Activated CD4-positive, alpha-beta T cell treated with anti-CD3 and anti-CD28 coated beads for 36 hours (primary cell): ENCODE measurements at regions not wholly inside any gene's neighbourhood (a gene's known extent, or its start where the extent isn't known, plus 50 kb on each side); places are given as distances from the start of the nearest gene placed in this dataset.

Source experiments
- ATAC-seq: fragments of 200-7000 bp; cut with Tn5 transposase; one replicate; pipeline ENCODE4 v1.10.0; 2021; ENCODE audit warnings: mild to moderate bottlenecking, moderate library complexity
- CTCF ChIA-PET: fragments of 350-600 bp; sonication (Branson Sonifier 250); formaldehyde crosslinking; loops from one replicate; lab custom pipeline; 2021; ENCODE audit warnings: antibody characterized with exemption; lab: Charles Lee
- POLR2A ChIA-PET: fragments of 350-600 bp; sonication (Branson Sonifier 250); formaldehyde crosslinking; loops from one replicate; lab custom pipeline; 2021; ENCODE audit warnings: antibody characterized with exemption, inconsistent platforms; lab: Charles Lee
- DNase-seq: peaks from one replicate; pipeline ENCODE4 v3.0.0-alpha.2; 2020
- H3K27ac Mint-ChIP-seq: one replicate; pipeline ENCODE4 v1.8.0; 2021; ENCODE audit warnings: mixed read lengths
- H3K27me3 Mint-ChIP-seq: one replicate; pipeline ENCODE4 v1.8.0; 2021; ENCODE audit warnings: mixed read lengths
- H3K36me3 Mint-ChIP-seq: one replicate; pipeline ENCODE4 v1.8.0; 2021; ENCODE audit warnings: low read depth, mixed read lengths
- H3K4me1 Mint-ChIP-seq: one replicate; pipeline ENCODE4 v1.8.0; 2021; ENCODE audit warnings: mixed read lengths
- H3K4me3 Mint-ChIP-seq: one replicate; pipeline ENCODE4 v1.8.0; 2021; ENCODE audit warnings: mild to moderate bottlenecking, moderate library complexity, mixed read lengths
- H3K9me3 Mint-ChIP-seq: one replicate; pipeline ENCODE4 v1.8.0; 2021; ENCODE audit warnings: low read depth, mixed read lengths
- intact Hi-C, 2 experiments: fragments of 100-400 bp; cut with DNase I in 1 of 2; cut with micrococcal nuclease in 1 of 2; formaldehyde crosslinking; loops; one replicate each; pipeline versions ENCODE4 v1.14.2 to v1.15.1; 2022 to 2024; cut with DNase I, micrococcal nuclease

- Mint-ChIP-seq H3K9me3 (no peaks in the 10 kb centered on the region), H3K36me3 (no peaks in the 10 kb centered on the region), H3K4me3 (no peak overlapping the region), H3K4me1 (no peaks in the 10 kb centered on the region), H3K27ac (no peak overlapping the region), H3K27me3 (peaks cover 1% of the 10 kb centered on the region)
- ATAC-seq = no peak
- intact Hi-C loops = no loop called here
- ChIA-PET CTCF (interaction anchor here (0.7 kb wide), 1 partner anchor 572 kb away, joined by 3 read pairs; no protein-coding TSS in a partner anchor), POLR2A (no interaction called here)
- no peak for DNase-seq
Observed at GRCh38 chr6:147873816-147874215, 365.3 kb downstream of the SAMD5 start.

DNA sequence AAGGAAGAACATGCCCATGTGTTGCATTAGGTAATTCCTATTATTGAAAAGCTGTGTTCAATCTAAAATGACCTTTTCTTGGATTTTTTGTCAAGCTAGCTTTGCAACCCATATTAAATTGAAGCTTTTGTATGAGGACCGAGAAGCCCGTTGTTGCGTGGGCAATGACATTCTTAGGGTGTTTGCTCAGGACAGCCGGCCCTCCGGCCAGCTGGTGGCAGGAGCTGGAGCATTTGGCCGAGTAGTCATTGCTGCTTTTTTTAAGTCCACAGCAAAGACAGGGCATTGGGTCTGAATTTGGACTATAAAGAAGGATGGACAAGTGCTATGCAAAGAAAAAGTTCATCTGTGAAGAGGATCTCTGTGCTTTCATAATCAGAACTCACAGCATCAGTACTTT, 365.8 kb downstream of the SAMD5 start:
- Mint-ChIP-seq H3K4me3 (no peak overlapping the region), H3K4me1 (no peaks in the 10 kb centered on the region), H3K9me3 (no peaks in the 10 kb centered on the region), H3K27ac (no peak overlapping the region), H3K27me3 (peaks cover 1% of the 10 kb centered on the region), H3K36me3 (no peaks in the 10 kb centered on the region)
- ATAC-seq (no peak), DNase-seq (no peak)
- intact Hi-C loops = no loop called here
- ChIA-PET CTCF (interaction anchor here (0.7 kb wide), 1 partner anchor 571 kb away, joined by 3 read pairs; no protein-coding TSS in a partner anchor), POLR2A (no interaction called here)

- ChIA-PET CTCF (no interaction called here), POLR2A (no interaction called here)
- H3K4me1 Mint-ChIP-seq = no peaks in the 10 kb centered on the region
- no peak for DNase-seq
- H3K36me3 Mint-ChIP-seq = no peaks in the 10 kb centered on the region
- no peak for ATAC-seq
- H3K27ac Mint-ChIP-seq = no peak overlapping the region
- H3K27me3 Mint-ChIP-seq = no peaks in the 10 kb centered on the region
- H3K4me3 Mint-ChIP-seq = no peak overlapping the region
- H3K9me3 Mint-ChIP-seq = no peaks in the 10 kb centered on the region
- intact Hi-C loops = no loop called here
Observed at GRCh38 chr6:147879031-147879580, 370.6 kb downstream of the SAMD5 start.

DNA sequence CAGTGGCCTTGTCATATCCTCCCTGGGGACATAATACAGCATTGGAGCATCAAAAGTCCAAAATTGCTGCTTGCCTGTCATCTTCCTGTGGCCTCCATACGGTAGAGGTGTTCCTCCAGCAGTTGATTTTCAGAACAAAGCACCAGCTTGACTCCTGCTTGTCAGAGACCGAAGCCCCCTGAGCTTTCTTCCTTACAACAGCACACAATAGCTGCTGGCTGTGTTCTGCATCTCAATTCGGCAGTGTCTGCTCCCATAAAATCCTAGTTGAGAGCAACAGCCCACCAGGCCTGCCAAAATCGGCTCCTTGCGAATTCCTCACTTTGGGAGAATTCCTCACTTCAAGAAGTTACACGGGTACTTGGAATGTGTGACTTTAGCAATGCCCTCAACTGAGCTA, 372.9 kb downstream of the SAMD5 start:
- no peaks in the 10 kb centered on the region for H3K4me1 Mint-ChIP-seq
- H3K9me3 Mint-ChIP-seq = no peaks in the 10 kb centered on the region
- ChIA-PET CTCF (no interaction called here), POLR2A (no interaction called here)
- no peak overlapping the region for H3K27ac Mint-ChIP-seq
- no peaks in the 10 kb centered on the region for H3K27me3 Mint-ChIP-seq
- no peak overlapping the region for H3K4me3 Mint-ChIP-seq
- ATAC-seq (no peak), DNase-seq (no peak)
- intact Hi-C loops = no loop called here
- H3K36me3 Mint-ChIP-seq = no peaks in the 10 kb centered on the region

GRCh38 chr6:147888374-147888773, 379.9 kb downstream of the SAMD5 start:
- Mint-ChIP-seq H3K27me3 (no peaks in the 10 kb centered on the region), H3K9me3 (peaks cover 3% of the 10 kb centered on the region), H3K27ac (no peak overlapping the region), H3K36me3 (no peaks in the 10 kb centered on the region), H3K4me1 (no peaks in the 10 kb centered on the region), H3K4me3 (no peak overlapping the region)
- intact Hi-C loops = no loop called here
- ChIA-PET POLR2A (no interaction called here), CTCF (no interaction called here)
- ATAC-seq = no peak
- DNase-seq = no peak

DNA sequence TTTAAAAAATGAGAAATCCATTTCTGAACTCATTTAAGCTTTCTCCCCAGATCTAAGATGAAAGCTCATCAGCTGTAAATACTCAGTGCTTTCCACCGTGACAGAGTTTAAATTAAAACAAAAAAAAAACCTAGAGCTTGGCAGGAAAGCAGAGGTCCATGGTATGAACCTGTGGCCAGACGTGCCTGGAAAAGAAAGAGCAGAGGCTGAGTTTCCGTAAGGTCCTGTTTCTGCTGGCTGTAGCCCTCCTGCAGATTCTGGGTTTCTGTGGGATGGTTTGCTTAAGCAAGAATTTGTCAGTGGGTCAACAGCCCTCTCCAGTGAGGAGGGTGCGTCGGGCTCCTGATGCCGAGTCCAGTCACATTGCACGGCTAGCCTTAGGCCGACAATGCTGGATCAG, 383.2 kb downstream of the SAMD5 start:
- H3K4me1 Mint-ChIP-seq = no peaks in the 10 kb centered on the region
- DNase-seq = no peak

GRCh38 chr6:147892476-147892875, 384.0 kb downstream of the SAMD5 start:
- no peaks in the 10 kb centered on the region for H3K27me3 Mint-ChIP-seq
- H3K36me3 Mint-ChIP-seq = no peaks in the 10 kb centered on the region
- ChIA-PET CTCF (no interaction called here), POLR2A (no interaction called here)
- H3K4me3 Mint-ChIP-seq = no peak overlapping the region
- DNase-seq = no peak
- H3K9me3 Mint-ChIP-seq = peaks cover 3% of the 10 kb centered on the region
- no peak overlapping the region for H3K27ac Mint-ChIP-seq
- no peaks in the 10 kb centered on the region for H3K4me1 Mint-ChIP-seq
- no peak for ATAC-seq
- intact Hi-C loops = no loop called here

More for the DNA sequence above, 383.2 kb downstream of the SAMD5 start:
- Mint-ChIP-seq H3K36me3 (no peaks in the 10 kb centered on the region), H3K9me3 (peaks cover 3% of the 10 kb centered on the region), H3K27me3 (no peaks in the 10 kb centered on the region), H3K4me3 (no peak overlapping the region), H3K27ac (no peak overlapping the region)
- no peak for ATAC-seq
- CTCF ChIA-PET = no interaction called here
- intact Hi-C loops = no loop called here
- POLR2A ChIA-PET = no interaction called here

- Mint-ChIP-seq H3K27ac (no peak overlapping the region), H3K36me3 (no peaks in the 10 kb centered on the region), H3K4me1 (no peaks in the 10 kb centered on the region), H3K4me3 (no peak overlapping the region), H3K27me3 (no peaks in the 10 kb centered on the region), H3K9me3 (no peaks in the 10 kb centered on the region)
- POLR2A ChIA-PET = no interaction called here
- intact Hi-C loops = no loop called here
- ATAC-seq = no peak
- no peak for DNase-seq
- CTCF ChIA-PET = no interaction called here
Observed at GRCh38 chr6:147895272-147895671, 386.8 kb downstream of the SAMD5 start.

DNA sequence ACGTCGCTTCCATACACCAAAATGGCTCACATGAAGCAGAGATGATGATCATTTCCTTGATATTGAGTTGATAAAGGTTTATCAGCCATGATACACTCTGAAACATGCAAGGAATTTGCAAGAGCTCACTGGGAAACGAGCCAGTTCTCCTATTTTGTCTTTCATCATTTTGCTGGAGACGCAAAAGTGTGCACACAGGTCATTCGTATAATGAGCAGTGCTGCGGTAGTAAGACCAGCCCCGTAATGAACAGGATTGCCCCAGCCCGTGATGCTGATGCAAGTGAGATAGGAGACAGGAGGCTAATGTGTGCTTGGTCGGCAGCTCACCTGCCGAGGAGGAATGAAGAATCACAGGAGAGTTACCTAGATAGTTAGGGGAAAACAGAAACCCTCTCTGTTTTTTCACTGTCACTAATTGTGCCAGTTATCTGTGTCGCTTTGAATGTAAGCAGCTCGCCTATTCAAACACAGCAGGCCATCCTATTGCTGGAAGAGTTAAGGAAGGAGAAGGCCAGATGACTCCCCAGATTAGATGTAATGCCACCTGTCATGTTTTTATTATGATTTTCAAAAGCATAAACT, 391.8 kb downstream of the SAMD5 start:
- intact Hi-C loops = no loop called here
- H3K36me3 Mint-ChIP-seq = no peaks in the 10 kb centered on the region
- no peak overlapping the region for H3K27ac Mint-ChIP-seq
- ATAC-seq (no peak), DNase-seq (no peak)
- POLR2A ChIA-PET = no interaction called here
- CTCF ChIA-PET = no interaction called here
- no peak overlapping the region for H3K4me3 Mint-ChIP-seq
- no peaks in the 10 kb centered on the region for H3K27me3 Mint-ChIP-seq
- no peaks in the 10 kb centered on the region for H3K9me3 Mint-ChIP-seq
- no peaks in the 10 kb centered on the region for H3K4me1 Mint-ChIP-seq

GRCh38 chr6:147903321-147903720, 394.8 kb downstream of the SAMD5 start:
- Mint-ChIP-seq H3K9me3 (no peaks in the 10 kb centered on the region), H3K27me3 (no peaks in the 10 kb centered on the region), H3K27ac (no peak overlapping the region), H3K4me1 (no peaks in the 10 kb centered on the region), H3K4me3 (no peak overlapping the region), H3K36me3 (no peaks in the 10 kb centered on the region)
- intact Hi-C loops = no loop called here
- ATAC-seq = no peak
- no peak for DNase-seq
- POLR2A ChIA-PET = no interaction called here
- CTCF ChIA-PET = no interaction called here

DNA sequence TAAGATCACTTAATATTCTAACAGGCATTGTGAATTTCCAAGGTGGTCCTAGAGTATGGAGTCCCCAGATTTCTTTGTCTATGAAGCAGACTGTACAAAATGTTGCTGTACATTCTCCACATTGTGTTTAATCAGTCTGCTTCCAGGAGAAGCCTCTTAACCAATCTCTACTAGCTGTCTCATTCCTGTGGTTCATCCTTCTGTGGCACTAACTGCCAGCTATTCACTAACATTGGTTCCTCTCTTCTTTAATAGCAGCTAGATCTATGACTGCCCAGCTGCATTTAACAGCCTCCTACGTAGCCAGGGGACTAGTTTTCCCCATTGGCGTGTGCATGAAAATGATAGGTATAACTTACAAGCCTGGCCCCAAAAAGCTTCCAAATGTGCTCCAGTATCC, 395.4 kb downstream of the SAMD5 start:
- Mint-ChIP-seq H3K9me3 (no peaks in the 10 kb centered on the region), H3K36me3 (no peaks in the 10 kb centered on the region), H3K27me3 (no peaks in the 10 kb centered on the region), H3K4me1 (no peaks in the 10 kb centered on the region), H3K27ac (no peak overlapping the region), H3K4me3 (no peak overlapping the region)
- ChIA-PET POLR2A (no interaction called here), CTCF (no interaction called here)
- no peak for ATAC-seq
- no peak for DNase-seq
- intact Hi-C loops = no loop called here

DNA sequence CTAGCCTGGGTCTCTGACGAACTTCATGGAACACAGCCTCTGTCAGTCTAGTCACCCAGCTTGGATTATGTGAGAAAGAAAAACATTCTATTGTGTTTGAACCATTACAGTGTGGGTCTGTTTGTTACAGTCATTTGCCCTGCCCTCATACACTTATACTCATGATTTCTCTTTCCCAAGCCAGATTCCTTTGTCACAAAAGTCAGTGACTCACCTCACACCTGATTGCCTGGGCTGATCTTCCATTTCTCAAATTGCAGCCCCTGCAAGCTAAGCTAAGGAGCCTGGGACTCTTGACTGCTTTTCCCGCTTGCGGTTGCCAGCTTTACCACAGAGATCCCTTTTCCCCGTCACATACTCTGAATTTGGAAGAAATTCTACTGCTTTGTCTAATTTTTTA, 395.9 kb downstream of the SAMD5 start:
- Mint-ChIP-seq H3K4me3 (no peak overlapping the region), H3K4me1 (no peaks in the 10 kb centered on the region), H3K27ac (no peak overlapping the region), H3K9me3 (no peaks in the 10 kb centered on the region), H3K27me3 (no peaks in the 10 kb centered on the region), H3K36me3 (no peaks in the 10 kb centered on the region)
- ChIA-PET CTCF (no interaction called here), POLR2A (no interaction called here)
- intact Hi-C loops = no loop called here
- ATAC-seq (no peak), DNase-seq (no peak)
